ENCODE measurements at regions not wholly inside any gene's neighbourhood (a gene's known extent, or its start where the extent isn't known, plus 50 kb on each side); places are given as distances from the start of the nearest gene placed in this dataset.

- no peak for TF ChIP-seq ZNF704 (CRISPR knock-in tag; IDR thresholded peaks at IDR 0.05; ENCODE audit: borderline replicate concordance)
- no peak for TF ChIP-seq ZNF775 (CRISPR knock-in tag; IDR thresholded peaks at IDR 0.05; ENCODE audit: borderline replicate concordance)
- no peak for TF ChIP-seq LRRFIP1 (CRISPR knock-in tag; conservative IDR thresholded peaks at IDR 0.05)
- no peak for TF ChIP-seq FOXP1 (IDR thresholded peaks at IDR 0.05)
- peak; percentile 90 for TF ChIP-seq FOXP1 (CRISPR knock-in tag; IDR thresholded peaks at IDR 0.05)
- peak; percentile 95; the same call in 1 of the 2 replicates for TF ChIP-seq ZNF710 (CRISPR knock-in tag; IDR thresholded peaks at IDR 0.05; ENCODE audit: borderline replicate concordance)
- peak; percentile 86; the same call in 1 of the 2 replicates for TF ChIP-seq ZNF609 (CRISPR knock-in tag; IDR thresholded peaks at IDR 0.05; ENCODE audit: borderline replicate concordance)
- peak; percentile 50; the same call in 1 of the 2 replicates for TF ChIP-seq HMG20B (CRISPR knock-in tag; conservative IDR thresholded peaks at IDR 0.05)
- TF ChIP-seq FOXK1 (CRISPR knock-in tag; IDR thresholded peaks at IDR 0.05; ENCODE audit: borderline replicate concordance, low read depth) = peak; percentile 77; the same call in 1 of the 2 replicates
- TF ChIP-seq ZNF232 (CRISPR knock-in tag; IDR thresholded peaks at IDR 0.05; ENCODE audit: borderline replicate concordance) = no peak; the same call in 1 of the 2 replicates
- TF ChIP-seq WIZ (CRISPR knock-in tag; IDR thresholded peaks at IDR 0.05) = 0 out of 2 replicates have a peak, but pooled peaks have one; percentile 53
- TF ChIP-seq ESRRA (CRISPR knock-in tag; IDR thresholded peaks at IDR 0.05; ENCODE audit: low read depth) = peak; percentile 53
These were observed 78.3 kb upstream of the MAP4K3 start (continued) for GRCh38 chr2:39515273-39515896.
